ENCODE measurements at regions not wholly inside any gene's neighbourhood (a gene's known extent, or its start where the extent isn't known, plus 50 kb on each side); places are given as distances from the start of the nearest gene placed in this dataset.

- no peak for DNase-seq (ENCODE audit: low spot score)
Measured at GRCh38 chr22:44402196-44403111, 89.7 kb upstream of the SHISAL1 start.

- no peak for DNase-seq (ENCODE audit: low spot score)
Measured at GRCh38 chr22:44401783-44402110, 89.0 kb upstream of the SHISAL1 start.

GRCh38 chr22:44400763-44401060 is 88.0 kb upstream of the SHISAL1 start:
- no peak for DNase-seq (ENCODE audit: low spot score)

DNA sequence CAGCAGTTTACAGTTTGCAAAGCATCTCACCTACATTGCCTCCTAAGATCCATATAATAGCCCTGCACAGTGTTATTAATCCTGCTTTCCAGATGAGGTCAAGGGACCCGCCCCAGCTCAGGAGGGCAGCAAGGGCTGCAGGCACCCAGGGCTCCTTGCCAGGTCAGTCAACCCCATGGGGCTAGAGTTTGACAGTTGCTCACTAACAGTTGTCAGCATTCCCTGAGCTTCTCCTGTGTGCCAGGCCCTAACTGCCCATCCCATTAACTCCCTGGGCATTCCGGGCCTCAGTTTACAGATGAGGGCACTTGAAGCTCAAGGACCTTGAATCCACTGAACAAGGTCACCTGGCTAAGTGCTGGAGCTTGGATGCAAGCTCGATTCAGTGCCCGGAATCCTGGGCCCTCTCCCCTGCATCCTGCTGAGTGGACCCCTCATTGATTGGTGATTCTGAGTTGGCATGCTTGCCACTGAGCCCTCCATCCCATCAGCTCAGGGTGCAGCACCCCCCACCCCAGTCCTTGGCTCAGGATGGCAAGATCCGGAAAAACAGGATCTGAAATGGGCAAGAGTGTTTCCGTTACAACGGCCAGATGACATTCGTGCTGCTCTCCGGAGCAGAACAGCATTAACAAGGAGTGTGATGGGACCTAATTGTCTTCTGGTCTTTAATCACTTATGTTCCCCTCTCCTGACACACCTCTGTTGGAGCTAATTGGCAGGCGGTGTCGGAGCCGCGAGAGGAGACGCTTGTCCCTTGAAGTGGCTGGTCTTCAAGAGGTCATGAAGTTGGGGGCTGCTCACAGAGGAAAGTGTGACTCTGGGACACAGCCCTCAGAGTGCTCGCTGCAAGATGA is 87.4 kb upstream of the SHISAL1 start:
- DNase-seq (ENCODE audit: low spot score), result no peak

DNA sequence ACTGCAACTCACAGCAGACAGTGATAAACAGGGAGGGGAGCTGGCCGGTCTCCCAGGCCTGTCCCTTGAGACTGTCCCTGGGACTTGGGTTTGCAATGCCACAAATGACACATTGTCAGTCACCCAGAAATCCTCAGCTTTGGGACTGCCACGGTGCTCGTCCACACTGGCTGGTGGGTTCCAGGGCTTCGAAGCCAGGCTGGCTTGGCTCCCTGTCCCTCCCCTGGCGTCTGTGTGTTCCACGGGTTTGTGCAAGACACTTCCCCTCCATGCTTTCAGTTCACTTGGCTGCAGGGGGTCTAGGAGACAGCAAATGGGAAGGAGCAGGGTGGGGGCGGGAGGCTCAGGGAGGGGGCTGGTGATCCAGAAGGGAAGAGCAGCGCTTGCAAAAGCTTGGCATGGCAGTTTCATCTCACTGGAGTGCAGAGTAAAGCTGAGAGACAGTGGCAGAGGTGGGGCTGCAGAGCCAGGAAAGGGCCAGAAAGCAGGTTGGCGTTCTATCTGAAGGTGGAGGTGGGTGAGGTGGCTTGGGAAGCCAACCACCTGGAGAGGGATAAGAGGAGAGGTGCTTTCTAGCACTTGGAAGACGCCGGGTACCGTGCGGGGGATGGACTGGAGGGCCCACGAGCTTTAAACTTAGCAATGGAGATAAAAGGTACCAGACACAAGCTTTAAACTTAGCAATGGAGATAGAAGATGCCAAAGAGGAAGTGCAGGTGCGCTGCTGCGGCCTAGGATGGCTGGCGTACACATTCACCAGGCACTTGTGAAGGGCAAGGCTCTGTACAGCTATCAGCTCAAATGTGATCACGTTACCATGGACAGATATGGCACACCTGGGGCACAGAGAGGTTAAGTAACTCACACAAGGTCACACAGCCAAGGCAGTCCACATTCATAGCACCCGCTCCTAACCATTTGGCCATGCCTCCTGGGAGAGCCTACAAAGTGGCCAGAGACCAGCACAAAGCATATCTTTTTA is 86.4 kb upstream of the SHISAL1 start:
- DNase-seq (ENCODE audit: low spot score), result no peak

- DNase-seq (ENCODE audit: low spot score), result no peak
Measured at GRCh38 chr22:44396727-44397722, 84.3 kb upstream of the SHISAL1 start.

- no peak for DNase-seq (ENCODE audit: low spot score)
Measured at GRCh38 chr22:44396021-44396726, 83.4 kb upstream of the SHISAL1 start.

- no peak for DNase-seq (ENCODE audit: low spot score)
Measured at GRCh38 chr22:44395118-44396005, 82.6 kb upstream of the SHISAL1 start.

- no peak for DNase-seq (ENCODE audit: low spot score)
Measured at GRCh38 chr22:44394246-44395117, 81.7 kb upstream of the SHISAL1 start.

- DNase-seq (ENCODE audit: low spot score), result no peak
Measured at GRCh38 chr22:44393066-44393465, 80.3 kb upstream of the SHISAL1 start.

GRCh38 chr22:44392446-44392921 is 79.7 kb upstream of the SHISAL1 start:
- DNase-seq (ENCODE audit: low spot score), result no peak

- DNase-seq (ENCODE audit: low spot score), result no peak
Measured at GRCh38 chr22:44391481-44392445, 79.0 kb upstream of the SHISAL1 start.

DNA sequence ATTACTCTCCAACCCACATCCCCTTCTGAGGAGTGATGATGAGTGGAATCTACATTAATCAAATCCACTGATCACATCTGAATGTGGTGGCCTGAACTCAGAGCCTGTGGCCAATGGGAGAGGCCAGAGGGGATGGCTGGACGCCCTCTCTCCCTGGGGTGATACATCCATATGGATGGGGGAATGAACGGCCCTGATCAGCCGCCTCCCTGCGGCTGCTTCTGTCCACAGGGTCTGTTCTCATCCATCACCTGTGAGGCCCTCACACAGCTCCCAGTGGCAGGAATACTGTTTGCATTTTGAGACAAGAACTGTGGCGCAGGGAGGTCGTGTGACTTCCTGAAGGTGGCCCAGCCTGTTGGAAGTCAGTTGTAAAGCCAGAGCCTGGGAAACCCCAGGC is 78.3 kb upstream of the SHISAL1 start:
- DNase-seq (ENCODE audit: low spot score), result no peak

DNA sequence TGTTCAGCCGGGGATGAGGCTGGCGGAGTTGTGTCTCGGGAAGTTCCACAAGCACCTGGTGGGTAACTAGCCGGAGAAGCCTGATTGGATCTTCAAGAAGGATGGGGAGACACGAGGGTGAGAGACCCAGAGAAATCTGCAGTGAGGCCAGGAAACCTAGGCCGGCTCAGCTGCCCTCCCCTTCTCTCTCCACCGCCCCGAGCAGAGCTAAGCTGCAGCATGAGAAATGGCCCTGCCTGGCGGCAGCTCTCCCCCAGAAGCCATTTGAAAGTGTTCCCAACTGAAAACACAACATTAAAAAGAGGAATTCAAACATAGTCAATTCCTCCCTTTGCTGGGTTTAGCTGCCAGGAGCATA is 77.8 kb upstream of the SHISAL1 start:
- no peak for DNase-seq (ENCODE audit: low spot score)

- DNase-seq (ENCODE audit: low spot score), result no peak
Measured at GRCh38 chr22:44389926-44390612, 77.3 kb upstream of the SHISAL1 start.

- no peak for DNase-seq (ENCODE audit: low spot score)
Measured at GRCh38 chr22:44389181-44389580, 76.4 kb upstream of the SHISAL1 start.

Measured in AG20443 (cell line).